Kidney (tissue), 13 donors: ENCODE measurements at regions not wholly inside any gene's neighbourhood (a gene's known extent, or its start where the extent isn't known, plus 50 kb on each side); places are given as distances from the start of the nearest gene placed in this dataset.

Experiments
- DNase-seq, 5 donors: peaks; one replicate each; pipeline ENCODE4 v3.0.0-alpha.2; 2013 to 2020
- FAIRE-seq: peaks from 2 replicates; lab custom pipeline; 2012; peaks lifted over from hg19 to GRCh38; lab: Jason Lieb, UNC
- H3K27ac ChIP-seq, 2 donors: one replicate each; pipeline ENCODE4 v1.7.0; 2013; ENCODE audit warnings: low read depth in 2 of 2, low read length in 2 of 2, inconsistent platforms in 1 of 2
- H3K27me3 ChIP-seq: one replicate; pipeline ENCODE4 v1.7.1; 2013; ENCODE audit warnings: low read length, inconsistent platforms; ENCODE audit not compliant: control insufficient read depth, insufficient read depth
- H3K36me3 ChIP-seq, 3 donors: one replicate each; pipeline versions ENCODE4 v1.7.0 to v1.7.1; 2013; ENCODE audit warnings: low read length in 3 of 3, control low read depth in 1 of 3, inconsistent platforms in 1 of 3; ENCODE audit not compliant: insufficient read depth in 3 of 3, control insufficient read depth in 2 of 3
- H3K4me1 ChIP-seq, 3 donors: one replicate each; pipeline versions ENCODE4 v1.7.0 to v1.7.1; 2013; ENCODE audit warnings: low read length in 3 of 3, inconsistent platforms in 1 of 3, low read depth in 1 of 3; ENCODE audit not compliant: control insufficient read depth in 2 of 3, insufficient read depth in 2 of 3
- H3K4me3 ChIP-seq, 3 donors: one replicate each; pipeline versions ENCODE4 v1.7.0 to v1.8.1; 2013; ENCODE audit warnings: low read length in 3 of 3, control low read depth in 1 of 3, inconsistent platforms in 1 of 3
- H3K9ac ChIP-seq, 3 donors: one replicate each; pipeline versions ENCODE4 v1.7.0 to v1.7.1; 2013; ENCODE audit warnings: low read length in 3 of 3, control low read depth in 1 of 3, inconsistent platforms in 1 of 3
- H3K9me3 ChIP-seq, 3 donors: one replicate each; pipeline versions ENCODE4 v1.7.0 to v1.7.1; 2013; ENCODE audit warnings: low read length in 3 of 3, control low read depth in 1 of 3, inconsistent platforms in 1 of 3; ENCODE audit not compliant: control insufficient read depth in 2 of 3, insufficient read depth in 1 of 3
- intact Hi-C: fragments of 100-400 bp; cut with DNase I; formaldehyde crosslinking; loops from one replicate; pipeline ENCODE4 v1.11.1; 2022
- TF ChIP-seq, protein P1 (sequence below): IDR thresholded peaks from 3 replicates; pipeline ENCODE4 v1.5.1; 2012; ENCODE audit warnings: mild to moderate bottlenecking, moderate library complexity, borderline replicate concordance; ENCODE audit not compliant: insufficient read depth; ENCODE audit errors: extremely low read depth
- donor health status: control.
- donor health status: control.
- donor health status: control.
- donor health status: control.
- donor health status: control.
- donor health status: DM: yes; HTN: yes; CAD: no.
- donor health status: Normal renal cell carcinoma (clear cell type).

DNA sequence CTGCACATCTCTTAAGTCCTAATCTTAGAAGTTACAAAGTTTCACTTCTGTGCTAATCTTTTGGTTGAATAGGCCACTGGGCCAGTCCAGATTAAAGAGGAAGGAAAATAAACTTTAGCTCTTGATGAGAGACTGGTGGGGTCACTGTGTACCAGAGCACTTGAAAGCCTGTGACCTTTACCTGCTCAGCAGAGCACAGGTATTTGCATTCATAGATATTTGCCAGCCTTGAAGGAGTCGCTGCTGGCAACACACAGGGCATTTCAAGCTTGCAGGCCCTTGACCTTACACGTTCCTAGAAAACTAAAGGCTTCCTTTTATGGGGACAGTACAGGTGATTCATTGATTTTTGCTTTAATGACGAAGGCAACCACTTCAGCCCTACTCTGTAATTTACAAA is 108.4 kb upstream of the SLC22A23 start:
- DNase-seq (no peak), FAIRE-seq (no peak)
- no peaks in the 10 kb centered on the region for H3K27me3 ChIP-seq
- TF ChIP-seq, protein P1, sequence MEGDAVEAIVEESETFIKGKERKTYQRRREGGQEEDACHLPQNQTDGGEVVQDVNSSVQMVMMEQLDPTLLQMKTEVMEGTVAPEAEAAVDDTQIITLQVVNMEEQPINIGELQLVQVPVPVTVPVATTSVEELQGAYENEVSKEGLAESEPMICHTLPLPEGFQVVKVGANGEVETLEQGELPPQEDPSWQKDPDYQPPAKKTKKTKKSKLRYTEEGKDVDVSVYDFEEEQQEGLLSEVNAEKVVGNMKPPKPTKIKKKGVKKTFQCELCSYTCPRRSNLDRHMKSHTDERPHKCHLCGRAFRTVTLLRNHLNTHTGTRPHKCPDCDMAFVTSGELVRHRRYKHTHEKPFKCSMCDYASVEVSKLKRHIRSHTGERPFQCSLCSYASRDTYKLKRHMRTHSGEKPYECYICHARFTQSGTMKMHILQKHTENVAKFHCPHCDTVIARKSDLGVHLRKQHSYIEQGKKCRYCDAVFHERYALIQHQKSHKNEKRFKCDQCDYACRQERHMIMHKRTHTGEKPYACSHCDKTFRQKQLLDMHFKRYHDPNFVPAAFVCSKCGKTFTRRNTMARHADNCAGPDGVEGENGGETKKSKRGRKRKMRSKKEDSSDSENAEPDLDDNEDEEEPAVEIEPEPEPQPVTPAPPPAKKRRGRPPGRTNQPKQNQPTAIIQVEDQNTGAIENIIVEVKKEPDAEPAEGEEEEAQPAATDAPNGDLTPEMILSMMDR: no peak
- intact Hi-C loops: no loop called here
- H3K27ac ChIP-seq: no peak overlapping the region
- H3K9ac ChIP-seq: no peak overlapping the region
- no peaks in the 10 kb centered on the region for H3K4me1 ChIP-seq
- no peaks in the 10 kb centered on the region for H3K36me3 ChIP-seq
- no peaks in the 10 kb centered on the region for H3K9me3 ChIP-seq
- H3K4me3 ChIP-seq: no peak overlapping the region

GRCh38 chr6:3561725-3562124 is 104.9 kb upstream of the SLC22A23 start:
- Histone ChIP-seq H3K9ac (no peak overlapping the region), H3K4me1 (no peaks in the 10 kb centered on the region), H3K36me3 (no peaks in the 10 kb centered on the region), H3K27me3 (no peaks in the 10 kb centered on the region), H3K9me3 (no peaks in the 10 kb centered on the region), H3K4me3 (no peak overlapping the region), H3K27ac (no peak overlapping the region)
- DNase-seq: peak in 3 of 5 donors; percentile 42 to 72 (median 56)
- intact Hi-C loops: no loop called here
- TF ChIP-seq, protein P1: no peak
- no peak for FAIRE-seq

- H3K4me3 ChIP-seq: no peak overlapping the region
Measured at GRCh38 chr6:3560211-3560610, 103.4 kb upstream of the SLC22A23 start.

More at GRCh38 chr6:3560211-3560610, 103.4 kb upstream of the SLC22A23 start:
- no peaks in the 10 kb centered on the region for H3K36me3 ChIP-seq
- TF ChIP-seq, protein P1: no peak
- intact Hi-C loops: no loop called here
- peak in 2 of 5 donors; percentile 81 to 83 for DNase-seq
- H3K27ac ChIP-seq: no peak overlapping the region
- no peaks in the 10 kb centered on the region for H3K4me1 ChIP-seq
- H3K27me3 ChIP-seq: no peaks in the 10 kb centered on the region
- H3K9ac ChIP-seq: no peak overlapping the region
- no peak for FAIRE-seq
- H3K9me3 ChIP-seq: no peaks in the 10 kb centered on the region
